OCI-LY1 (cell line): ENCODE measurements at regions not wholly inside any gene's neighbourhood (a gene's known extent, or its start where the extent isn't known, plus 50 kb on each side); places are given as distances from the start of the nearest gene placed in this dataset.
"Not testable (repeated sequence)": the region's sequence is repeated elsewhere in the genome, so short reads cannot be mapped to it uniquely, and the experiment has no call there.

Experiments
- CTCF ChIP-seq: fragments of 200-600 bp; sonication (generic), shearing (Covaris generic); IDR thresholded peaks from 2 replicates; pipeline ENCODE4 v1.5.1; 2017; ENCODE audit warnings: mild to moderate bottlenecking, antibody characterized with exemption, low read length, moderate library complexity, mixed read lengths
- EZH2 ChIP-seq: fragments of 200-600 bp; sonication (generic), shearing (Covaris generic); IDR thresholded peaks from 2 replicates; pipeline ENCODE4 v1.8.0; 2017; ENCODE audit warnings: borderline replicate concordance, mixed run types, mild to moderate bottlenecking, antibody characterized with exemption, low read length, moderate library complexity, mixed read lengths

GRCh38 chrX:144082237-144082636, 198.4 kb downstream of the UBE2NL start:
- not testable (repeated sequence) for TF ChIP-seq CTCF, EZH2
